Liver (tissue), 8 donors: ENCODE measurements at regions not wholly inside any gene's neighbourhood (a gene's known extent, or its start where the extent isn't known, plus 50 kb on each side); places are given as distances from the start of the nearest gene placed in this dataset.

ENCODE experiments used
- DNase-seq: peaks from one replicate; pipeline ENCODE4 v3.0.0-alpha.2; 2017; ENCODE audit warnings: low spot score
- H3K27ac ChIP-seq, 2 donors: one replicate each; pipeline ENCODE4 v1.7.0; 2013; ENCODE audit warnings: inconsistent platforms in 2 of 2, low read length in 2 of 2, control low read depth in 1 of 2, low read depth in 1 of 2, mild to moderate bottlenecking in 1 of 2
- H3K27me3 ChIP-seq, 4 donors: one replicate each; pipeline versions ENCODE4 v1.6.1 to v1.7.0; 2013; ENCODE audit warnings: low read length in 3 of 4, inconsistent platforms in 1 of 4, mild to moderate bottlenecking in 1 of 4, moderate library complexity in 1 of 4; ENCODE audit not compliant: control insufficient read depth in 4 of 4, insufficient read depth in 4 of 4
- H3K36me3 ChIP-seq, 4 donors: one replicate each; pipeline versions ENCODE4 v1.6.1 to v1.7.0; 2013; ENCODE audit warnings: low read length in 3 of 4, mild to moderate bottlenecking in 3 of 4, low read depth in 1 of 4, moderate library complexity in 1 of 4; ENCODE audit not compliant: control insufficient read depth in 4 of 4, insufficient read depth in 3 of 4
- H3K4me1 ChIP-seq, 4 donors: one replicate each; pipeline versions ENCODE4 v1.6.1 to v1.7.0; 2013; ENCODE audit warnings: low read length in 3 of 4, mild to moderate bottlenecking in 3 of 4, moderate library complexity in 1 of 4; ENCODE audit not compliant: control insufficient read depth in 4 of 4, insufficient read depth in 4 of 4
- H3K4me3 ChIP-seq, 3 donors: one replicate each; pipeline versions ENCODE4 v1.6.1 to v1.7.0; 2013; ENCODE audit warnings: low read length in 3 of 3, control low read depth in 1 of 3, low read depth in 1 of 3, mild to moderate bottlenecking in 1 of 3
- H3K9ac ChIP-seq, 2 donors: one replicate each; pipeline ENCODE4 v1.7.0; 2013; ENCODE audit warnings: low read length in 2 of 2, mild to moderate bottlenecking in 2 of 2, moderate library complexity in 2 of 2, control low read depth in 1 of 2, low read depth in 1 of 2
- H3K9me3 ChIP-seq, 4 donors: one replicate each; pipeline versions ENCODE4 v1.6.1 to v1.7.0; 2013; ENCODE audit warnings: low read length in 3 of 4; ENCODE audit not compliant: control insufficient read depth in 4 of 4
- HNF4G ChIP-seq: IDR thresholded peaks from 2 replicates; pipeline ENCODE4 v1.6.1; 2016; ENCODE audit warnings: antibody characterized with exemption
- RAD21 ChIP-seq, 2 donors: IDR thresholded peaks; 2 replicates each; pipeline ENCODE4 v1.6.1; 2016; ENCODE audit warnings: antibody characterized with exemption in 2 of 2, mild to moderate bottlenecking in 2 of 2
- RXRA ChIP-seq, 2 donors: IDR thresholded peaks; 2 replicates each; pipeline ENCODE4 v1.6.1; 2017 to 2018; ENCODE audit warnings: antibody characterized with exemption in 2 of 2, mild to moderate bottlenecking in 1 of 2
- TAF1 ChIP-seq: conservative IDR thresholded peaks from 2 replicates; pipeline ENCODE4 v1.6.1; 2016; ENCODE audit warnings: antibody characterized with exemption, mild to moderate bottlenecking
- YY1 ChIP-seq: IDR thresholded peaks from 2 replicates; pipeline ENCODE4 v1.6.1; 2016; ENCODE audit warnings: antibody characterized with exemption, mild to moderate bottlenecking
- WGBS: extraction: QIAGEN DNeasy Blood & Tissue Kit; methylation state at CpG from one replicate; pipeline ENCODE4 v1.1.7; 2013; 5-methylcytosine and 5-hydroxymethylcytosine counted together
- TF ChIP-seq, protein P1 (sequence below): fragments of 150-350 bp; IDR thresholded peaks from 2 replicates; pipeline ENCODE4 v1.5.1; 2017; ENCODE audit warnings: improper control_type of control experiment, low read depth, low read length; ENCODE audit not compliant: missing input control
- TF ChIP-seq, protein P2 (sequence below): IDR thresholded peaks from 2 replicates; pipeline ENCODE4 v1.6.1; 2016; ENCODE audit warnings: antibody characterized with exemption, mild to moderate bottlenecking
- TF ChIP-seq, protein P3 (sequence below): IDR thresholded peaks from 2 replicates; pipeline ENCODE4 v1.6.1; 2016; ENCODE audit warnings: antibody characterized with exemption
- TF ChIP-seq, protein P4 (sequence below): IDR thresholded peaks from 2 replicates; pipeline ENCODE4 v1.6.1; 2016; ENCODE audit warnings: antibody characterized with exemption
- donor health status: healthy.
- donor health status: healthy.
- donor health status: healthy.
- donor health status: healthy.
- donor health status: healthy.

DNA sequence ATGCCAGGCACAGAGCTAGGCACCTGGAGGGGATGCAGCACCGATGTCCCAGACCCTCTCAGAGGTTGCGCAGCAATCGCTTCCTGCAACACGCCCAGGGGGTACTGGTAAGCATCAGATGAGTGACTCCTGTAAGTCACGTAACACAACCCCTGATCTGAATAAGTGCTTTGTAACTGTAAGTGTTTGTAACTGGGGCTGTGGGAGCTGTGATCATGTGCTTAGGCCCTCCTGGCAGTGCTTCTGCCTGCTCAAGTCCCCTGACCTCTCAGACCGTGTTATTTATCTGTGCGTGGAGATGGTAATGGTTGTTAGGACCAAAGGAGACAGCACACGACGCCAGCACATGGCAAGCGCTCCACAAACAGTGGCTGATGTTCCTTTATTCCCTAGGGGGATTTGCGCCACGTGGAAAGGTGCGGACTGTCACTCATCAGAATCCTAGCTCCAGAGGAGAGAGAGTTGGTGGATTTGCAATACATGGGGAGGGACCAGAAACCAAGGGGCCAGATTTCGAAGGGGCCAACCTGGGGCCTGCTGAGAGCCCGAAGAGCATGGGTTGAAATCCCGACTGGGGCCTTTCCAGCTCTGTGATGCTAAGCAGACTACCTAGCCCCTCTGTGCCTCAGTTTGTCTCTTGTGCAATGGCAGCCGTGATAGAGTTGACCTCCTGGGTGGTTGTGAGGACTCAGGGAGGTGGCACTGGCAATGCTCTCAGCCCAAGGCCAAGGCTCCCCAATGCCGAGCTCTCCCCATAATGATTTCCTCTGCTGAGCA lies 151.8 kb downstream of the IRF8 start:
- DNase-seq = no peak
- TF ChIP-seq RXRA (IDR thresholded peaks at IDR 0.05) (no peak), YY1 (no peak)
- Histone ChIP-seq H3K4me1 (no peaks in the 10 kb centered on the region), H3K36me3 (no peaks in the 10 kb centered on the region), H3K9ac (no peak overlapping the region), H3K9me3 (no peaks in the 10 kb centered on the region), H3K27ac (no peak overlapping the region), H3K27me3 (peaks cover 0 to 14% (median 2%) of the 10 kb centered on the region in 4 donors), H3K4me3 (no peak overlapping the region)
- WGBS = 79% methylated on average over 18 of the region's 18 CpGs

DNA sequence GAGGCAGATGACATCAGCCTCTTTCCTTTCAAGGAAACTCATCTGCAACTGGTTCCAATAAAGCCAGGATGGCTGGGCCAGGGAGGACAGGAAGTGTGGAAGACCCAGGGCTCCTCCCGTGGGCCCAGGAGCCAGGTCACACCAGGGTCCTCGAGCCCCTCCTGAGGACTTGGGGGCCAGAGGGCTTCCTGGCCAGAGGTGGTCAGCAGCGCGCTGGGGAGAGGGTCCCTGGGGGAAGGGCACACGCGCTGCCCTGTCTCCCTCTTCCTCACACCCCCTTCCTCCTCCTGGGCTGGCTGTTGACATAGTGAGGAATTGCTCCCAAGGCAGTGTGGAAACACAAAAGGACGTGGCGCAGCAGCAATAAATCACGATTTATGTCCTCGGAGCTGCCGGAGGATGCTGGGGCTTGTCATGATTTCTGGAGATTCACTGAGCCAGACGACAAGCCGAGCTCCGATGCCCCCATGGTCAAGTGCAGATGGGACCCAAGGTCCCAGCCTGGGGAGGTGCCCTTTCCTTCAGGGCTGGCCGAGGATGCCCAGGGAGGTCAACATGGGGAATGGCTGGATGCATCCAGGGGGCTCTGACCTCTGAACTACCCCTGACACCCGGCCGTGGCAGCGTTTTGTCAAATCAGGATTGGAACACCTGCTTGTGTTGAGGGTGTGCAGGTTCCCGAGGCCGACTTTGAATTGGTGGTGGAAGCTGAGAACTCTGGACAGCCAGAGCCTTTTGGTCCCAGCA lies 152.6 kb downstream of the IRF8 start:
- H3K36me3 ChIP-seq = no peaks in the 10 kb centered on the region
- H3K9me3 ChIP-seq = no peaks in the 10 kb centered on the region
- H3K4me3 ChIP-seq = no peak overlapping the region
- 46% methylated on average over 20 of the region's 20 CpGs for WGBS
- no peak overlapping the region for H3K9ac ChIP-seq
- DNase-seq = no peak
- H3K4me1 ChIP-seq = no peaks in the 10 kb centered on the region
- TF ChIP-seq, protein P1, sequence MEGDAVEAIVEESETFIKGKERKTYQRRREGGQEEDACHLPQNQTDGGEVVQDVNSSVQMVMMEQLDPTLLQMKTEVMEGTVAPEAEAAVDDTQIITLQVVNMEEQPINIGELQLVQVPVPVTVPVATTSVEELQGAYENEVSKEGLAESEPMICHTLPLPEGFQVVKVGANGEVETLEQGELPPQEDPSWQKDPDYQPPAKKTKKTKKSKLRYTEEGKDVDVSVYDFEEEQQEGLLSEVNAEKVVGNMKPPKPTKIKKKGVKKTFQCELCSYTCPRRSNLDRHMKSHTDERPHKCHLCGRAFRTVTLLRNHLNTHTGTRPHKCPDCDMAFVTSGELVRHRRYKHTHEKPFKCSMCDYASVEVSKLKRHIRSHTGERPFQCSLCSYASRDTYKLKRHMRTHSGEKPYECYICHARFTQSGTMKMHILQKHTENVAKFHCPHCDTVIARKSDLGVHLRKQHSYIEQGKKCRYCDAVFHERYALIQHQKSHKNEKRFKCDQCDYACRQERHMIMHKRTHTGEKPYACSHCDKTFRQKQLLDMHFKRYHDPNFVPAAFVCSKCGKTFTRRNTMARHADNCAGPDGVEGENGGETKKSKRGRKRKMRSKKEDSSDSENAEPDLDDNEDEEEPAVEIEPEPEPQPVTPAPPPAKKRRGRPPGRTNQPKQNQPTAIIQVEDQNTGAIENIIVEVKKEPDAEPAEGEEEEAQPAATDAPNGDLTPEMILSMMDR = no peak
- TF ChIP-seq HNF4G (no peak), TAF1 (no peak), RAD21 (IDR thresholded peaks at IDR 0.05) (no peak), RXRA (IDR thresholded peaks at IDR 0.05) (no peak), YY1 (no peak)
- TF ChIP-seq, protein P2, sequence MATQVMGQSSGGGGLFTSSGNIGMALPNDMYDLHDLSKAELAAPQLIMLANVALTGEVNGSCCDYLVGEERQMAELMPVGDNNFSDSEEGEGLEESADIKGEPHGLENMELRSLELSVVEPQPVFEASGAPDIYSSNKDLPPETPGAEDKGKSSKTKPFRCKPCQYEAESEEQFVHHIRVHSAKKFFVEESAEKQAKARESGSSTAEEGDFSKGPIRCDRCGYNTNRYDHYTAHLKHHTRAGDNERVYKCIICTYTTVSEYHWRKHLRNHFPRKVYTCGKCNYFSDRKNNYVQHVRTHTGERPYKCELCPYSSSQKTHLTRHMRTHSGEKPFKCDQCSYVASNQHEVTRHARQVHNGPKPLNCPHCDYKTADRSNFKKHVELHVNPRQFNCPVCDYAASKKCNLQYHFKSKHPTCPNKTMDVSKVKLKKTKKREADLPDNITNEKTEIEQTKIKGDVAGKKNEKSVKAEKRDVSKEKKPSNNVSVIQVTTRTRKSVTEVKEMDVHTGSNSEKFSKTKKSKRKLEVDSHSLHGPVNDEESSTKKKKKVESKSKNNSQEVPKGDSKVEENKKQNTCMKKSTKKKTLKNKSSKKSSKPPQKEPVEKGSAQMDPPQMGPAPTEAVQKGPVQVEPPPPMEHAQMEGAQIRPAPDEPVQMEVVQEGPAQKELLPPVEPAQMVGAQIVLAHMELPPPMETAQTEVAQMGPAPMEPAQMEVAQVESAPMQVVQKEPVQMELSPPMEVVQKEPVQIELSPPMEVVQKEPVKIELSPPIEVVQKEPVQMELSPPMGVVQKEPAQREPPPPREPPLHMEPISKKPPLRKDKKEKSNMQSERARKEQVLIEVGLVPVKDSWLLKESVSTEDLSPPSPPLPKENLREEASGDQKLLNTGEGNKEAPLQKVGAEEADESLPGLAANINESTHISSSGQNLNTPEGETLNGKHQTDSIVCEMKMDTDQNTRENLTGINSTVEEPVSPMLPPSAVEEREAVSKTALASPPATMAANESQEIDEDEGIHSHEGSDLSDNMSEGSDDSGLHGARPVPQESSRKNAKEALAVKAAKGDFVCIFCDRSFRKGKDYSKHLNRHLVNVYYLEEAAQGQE = no peak
- TF ChIP-seq, protein P3, sequence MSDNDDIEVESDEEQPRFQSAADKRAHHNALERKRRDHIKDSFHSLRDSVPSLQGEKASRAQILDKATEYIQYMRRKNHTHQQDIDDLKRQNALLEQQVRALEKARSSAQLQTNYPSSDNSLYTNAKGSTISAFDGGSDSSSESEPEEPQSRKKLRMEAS = no peak
- TF ChIP-seq, protein P4, sequence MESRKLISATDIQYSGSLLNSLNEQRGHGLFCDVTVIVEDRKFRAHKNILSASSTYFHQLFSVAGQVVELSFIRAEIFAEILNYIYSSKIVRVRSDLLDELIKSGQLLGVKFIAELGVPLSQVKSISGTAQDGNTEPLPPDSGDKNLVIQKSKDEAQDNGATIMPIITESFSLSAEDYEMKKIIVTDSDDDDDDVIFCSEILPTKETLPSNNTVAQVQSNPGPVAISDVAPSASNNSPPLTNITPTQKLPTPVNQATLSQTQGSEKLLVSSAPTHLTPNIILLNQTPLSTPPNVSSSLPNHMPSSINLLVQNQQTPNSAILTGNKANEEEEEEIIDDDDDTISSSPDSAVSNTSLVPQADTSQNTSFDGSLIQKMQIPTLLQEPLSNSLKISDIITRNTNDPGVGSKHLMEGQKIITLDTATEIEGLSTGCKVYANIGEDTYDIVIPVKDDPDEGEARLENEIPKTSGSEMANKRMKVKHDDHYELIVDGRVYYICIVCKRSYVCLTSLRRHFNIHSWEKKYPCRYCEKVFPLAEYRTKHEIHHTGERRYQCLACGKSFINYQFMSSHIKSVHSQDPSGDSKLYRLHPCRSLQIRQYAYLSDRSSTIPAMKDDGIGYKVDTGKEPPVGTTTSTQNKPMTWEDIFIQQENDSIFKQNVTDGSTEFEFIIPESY = no peak
- peaks cover 0 to 14% (median 2%) of the 10 kb centered on the region in 4 donors for H3K27me3 ChIP-seq
- H3K27ac ChIP-seq = no peak overlapping the region
